DND-41 (cell line): ENCODE measurements at regions not wholly inside any gene's neighbourhood (a gene's known extent, or its start where the extent isn't known, plus 50 kb on each side); places are given as distances from the start of the nearest gene placed in this dataset.

Source experiments
- ATAC-seq: fragments of 200-7000 bp; cut with Tn5 transposase; 3 replicates; pipeline ENCODE4 v1.9.1; 2021; ENCODE audit warnings: low read depth; ENCODE audit not compliant: insufficient read depth
- DNase-seq: peaks from one replicate; pipeline ENCODE4 v3.0.0-alpha.2; 2020
- H2AFZ ChIP-seq: 2 replicates; pipeline ENCODE4 v1.6.0; 2012; ENCODE audit warnings: low read depth, low read length
- H3K27ac ChIP-seq: 2 replicates; pipeline ENCODE4 v1.5.1; 2012; ENCODE audit warnings: low read length, inconsistent platforms
- H3K27me3 ChIP-seq: fragments of 200-600 bp; sonication (generic); 2 replicates; pipeline ENCODE4 v1.6.0; 2012; ENCODE audit warnings: low read length, mild to moderate bottlenecking, inconsistent platforms; ENCODE audit not compliant: insufficient read depth, poor library complexity
- H3K36me3 ChIP-seq: 2 replicates; pipeline ENCODE4 v1.5.1; 2012; ENCODE audit warnings: low read length, inconsistent platforms; ENCODE audit not compliant: insufficient read depth
- H3K4me1 ChIP-seq: 2 replicates; pipeline ENCODE4 v1.5.1; 2012; ENCODE audit warnings: mild to moderate bottlenecking, low read length; ENCODE audit not compliant: insufficient read depth
- H3K4me2 ChIP-seq: 2 replicates; pipeline ENCODE4 v1.6.0; 2012; ENCODE audit warnings: mild to moderate bottlenecking, moderate library complexity, low read length, inconsistent platforms; ENCODE audit not compliant: insufficient read depth
- H3K4me3 ChIP-seq, 2 experiments: fragments of 200-600 bp in 1 of 2; shearing (Covaris generic) in 1 of 2; 2 replicates each; pipeline ENCODE4 v1.5.1; 2012 to 2016; ENCODE audit warnings: inconsistent platforms in 2 of 2, low read length in 2 of 2, mild to moderate bottlenecking in 2 of 2, low read depth in 1 of 2, moderate library complexity in 1 of 2
- H3K79me2 ChIP-seq: 2 replicates; pipeline ENCODE4 v1.6.0; 2012; ENCODE audit warnings: low read length, inconsistent platforms; ENCODE audit not compliant: insufficient read depth
- H3K9ac ChIP-seq: 2 replicates; pipeline ENCODE4 v1.6.0; 2012; ENCODE audit warnings: low read depth, mild to moderate bottlenecking, inconsistent platforms, low read length, moderate library complexity
- H3K9me3 ChIP-seq: 2 replicates; pipeline ENCODE4 v1.5.1; 2012; ENCODE audit warnings: low read length, moderate library complexity, mild to moderate bottlenecking, inconsistent platforms; ENCODE audit not compliant: insufficient read depth, severe bottlenecking
- H4K20me1 ChIP-seq: 2 replicates; pipeline ENCODE4 v1.6.0; 2012; ENCODE audit warnings: low read length; ENCODE audit not compliant: insufficient read depth
- CTCF ChIP-seq: IDR thresholded peaks from 2 replicates; pipeline ENCODE4 v1.5.1; 2012; ENCODE audit warnings: borderline replicate concordance, low read length, moderate library complexity, mild to moderate bottlenecking; ENCODE audit not compliant: poor library complexity, severe bottlenecking; ENCODE audit errors: extremely low read depth
- EZH2 ChIP-seq: IDR thresholded peaks from 3 replicates; pipeline ENCODE4 v1.6.1; 2012; ENCODE audit warnings: borderline replicate concordance, low read depth, mild to moderate bottlenecking, moderate library complexity, low read length, inconsistent platforms; ENCODE audit not compliant: severe bottlenecking

- H3K4me1 ChIP-seq: no peaks in the 10 kb centered on the region
- no peak overlapping the region for H3K9ac ChIP-seq
- H3K4me3 ChIP-seq: no peak overlapping the region
- TF ChIP-seq EZH2: no peak
- no peak for TF ChIP-seq CTCF
- H3K79me2 ChIP-seq: no peaks in the 10 kb centered on the region
- H4K20me1 ChIP-seq: no peaks in the 10 kb centered on the region
- DNase-seq (no peak), ATAC-seq (no peak)
- H3K9me3 ChIP-seq: peaks cover 9% of the 10 kb centered on the region
- no peak overlapping the region for H2AFZ ChIP-seq
- H3K36me3 ChIP-seq: no peaks in the 10 kb centered on the region
- H3K27ac ChIP-seq: no peak overlapping the region
- H3K27me3 ChIP-seq: no peaks in the 10 kb centered on the region
- H3K4me2 ChIP-seq: no peak overlapping the region
Observed at GRCh38 chr4:12042818-12043217, 614.1 kb upstream of the HS3ST1 start.

- DNase-seq: no peak
- H3K4me3 ChIP-seq: no peak overlapping the region
- H3K4me2 ChIP-seq: no peak overlapping the region
- H2AFZ ChIP-seq: no peak overlapping the region
- H3K79me2 ChIP-seq: no peaks in the 10 kb centered on the region
- H3K9ac ChIP-seq: no peak overlapping the region
- H3K9me3 ChIP-seq: peaks cover 9% of the 10 kb centered on the region
- no peaks in the 10 kb centered on the region for H3K36me3 ChIP-seq
- ATAC-seq: no peak
- no peaks in the 10 kb centered on the region for H3K27me3 ChIP-seq
- TF ChIP-seq CTCF: peak; percentile 41
- no peak for TF ChIP-seq EZH2
- no peaks in the 10 kb centered on the region for H4K20me1 ChIP-seq
- no peak overlapping the region for H3K27ac ChIP-seq
- no peaks in the 10 kb centered on the region for H3K4me1 ChIP-seq
Observed at GRCh38 chr4:12041828-12042227, 613.1 kb upstream of the HS3ST1 start.

GRCh38 chr4:12036450-12036849, 607.8 kb upstream of the HS3ST1 start:
- Histone ChIP-seq H3K79me2 (no peaks in the 10 kb centered on the region), H3K4me1 (no peaks in the 10 kb centered on the region), H3K9ac (no peak overlapping the region), H3K27ac (no peak overlapping the region), H3K27me3 (no peaks in the 10 kb centered on the region), H3K4me2 (no peak overlapping the region), H3K9me3 (peaks cover 13% of the 10 kb centered on the region), H4K20me1 (no peaks in the 10 kb centered on the region), H3K36me3 (no peaks in the 10 kb centered on the region), H3K4me3 (no peak overlapping the region), H2AFZ (no peak overlapping the region)
- no peak for TF ChIP-seq CTCF
- TF ChIP-seq EZH2: no peak
- DNase-seq (no peak), ATAC-seq (no peak)

GRCh38 chr4:12028258-12028657, 599.6 kb upstream of the HS3ST1 start:
- TF ChIP-seq EZH2: no peak
- no peak for TF ChIP-seq CTCF

More at GRCh38 chr4:12028258-12028657, 599.6 kb upstream of the HS3ST1 start:
- Histone ChIP-seq H3K4me1 (no peaks in the 10 kb centered on the region), H2AFZ (no peak overlapping the region), H3K27me3 (no peaks in the 10 kb centered on the region), H3K79me2 (no peaks in the 10 kb centered on the region), H3K9ac (no peak overlapping the region), H4K20me1 (no peaks in the 10 kb centered on the region), H3K9me3 (no peaks in the 10 kb centered on the region), H3K27ac (no peak overlapping the region), H3K36me3 (no peaks in the 10 kb centered on the region), H3K4me3 (no peak overlapping the region), H3K4me2 (no peak overlapping the region)
- ATAC-seq (no peak), DNase-seq (no peak)
